ENCODE measurements at regions not wholly inside any gene's neighbourhood (a gene's known extent, or its start where the extent isn't known, plus 50 kb on each side); places are given as distances from the start of the nearest gene placed in this dataset.
"Not testable (repeated sequence)": the region's sequence is repeated elsewhere in the genome, so short reads cannot be mapped to it uniquely, and the experiment has no call there.

DNA sequence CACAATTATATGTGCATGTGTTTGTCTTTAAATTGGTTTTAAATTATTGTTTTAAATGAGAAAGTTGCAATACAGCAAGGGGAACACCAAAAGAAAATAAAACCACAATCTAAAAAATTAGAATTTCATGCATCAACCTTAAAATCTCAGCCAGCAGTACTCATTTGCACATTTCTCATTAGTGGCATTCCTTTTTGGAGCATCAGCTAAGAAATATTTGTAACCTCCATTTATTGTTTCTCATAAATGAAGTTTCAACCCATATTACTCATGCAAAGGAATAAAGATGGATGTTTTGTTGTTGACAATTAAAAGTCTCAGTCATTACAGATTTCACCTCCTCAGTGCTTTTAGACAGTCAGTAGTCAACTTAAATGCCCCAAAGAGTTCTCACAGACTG lies 160.1 kb downstream of the TBX15 start:
- DNase-seq = no peak

DNA sequence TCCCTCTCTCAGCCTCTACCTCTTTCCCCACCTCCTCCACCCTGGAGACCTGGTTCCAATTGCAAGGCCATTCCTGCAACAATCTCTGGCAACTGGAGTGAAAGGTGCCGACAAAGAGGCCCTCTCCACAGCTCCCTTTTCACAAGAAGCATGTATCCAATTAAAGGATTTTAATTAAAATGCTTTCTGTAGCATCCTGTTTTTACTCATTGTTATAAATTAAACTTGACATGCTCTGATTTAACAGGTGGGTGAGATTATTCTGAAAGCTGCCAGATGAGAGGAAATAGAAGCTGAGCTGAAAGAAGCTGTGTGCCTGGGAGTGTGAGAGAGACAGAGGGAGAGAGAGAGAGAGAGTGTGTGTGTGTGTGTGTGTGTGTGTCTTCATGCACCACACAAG lies 160.5 kb downstream of the TBX15 start:
- no peak for DNase-seq

GRCh38 chr1:118827207-118827606 lies 160.9 kb downstream of the TBX15 start:
- DNase-seq = no peak

DNA sequence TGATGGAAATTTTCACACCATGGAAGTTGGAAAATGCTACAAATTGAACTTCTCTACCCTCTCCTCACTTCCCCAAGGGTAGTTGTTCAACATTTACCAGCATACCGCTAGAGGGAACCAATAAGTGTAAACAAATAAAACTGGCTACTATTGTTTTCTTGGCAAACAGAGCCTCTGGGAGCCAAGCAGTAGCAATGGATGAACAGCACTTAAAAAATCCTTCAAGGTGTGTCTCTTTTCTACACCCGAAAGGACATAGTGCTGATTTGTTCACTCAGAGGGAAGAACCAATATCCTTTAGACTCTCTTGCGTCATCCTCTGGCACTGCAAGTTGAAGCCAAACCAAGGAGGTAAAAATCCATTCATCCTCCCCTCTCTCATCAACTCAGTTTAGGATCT lies 161.5 kb downstream of the TBX15 start:
- DNase-seq = no peak

DNA sequence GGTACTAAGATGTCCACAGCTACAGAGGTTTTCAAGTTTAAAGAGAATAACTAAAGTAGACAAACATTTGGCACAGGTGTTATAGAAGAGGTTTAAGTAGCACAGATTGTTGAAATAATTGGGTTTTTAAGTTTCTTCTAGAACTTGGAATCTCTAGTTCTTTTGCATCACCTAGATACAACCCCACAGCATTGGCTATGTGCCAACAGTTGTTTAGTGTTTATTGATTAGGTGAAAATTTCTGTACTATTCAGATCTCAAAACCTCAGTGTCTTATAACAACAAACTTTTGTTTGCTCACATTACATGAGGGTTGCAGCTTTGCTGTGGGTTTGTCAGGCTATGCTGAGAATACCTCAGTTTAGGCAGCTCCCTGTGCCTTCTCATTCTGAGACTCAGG lies 162.5 kb downstream of the TBX15 start:
- no peak for DNase-seq

DNA sequence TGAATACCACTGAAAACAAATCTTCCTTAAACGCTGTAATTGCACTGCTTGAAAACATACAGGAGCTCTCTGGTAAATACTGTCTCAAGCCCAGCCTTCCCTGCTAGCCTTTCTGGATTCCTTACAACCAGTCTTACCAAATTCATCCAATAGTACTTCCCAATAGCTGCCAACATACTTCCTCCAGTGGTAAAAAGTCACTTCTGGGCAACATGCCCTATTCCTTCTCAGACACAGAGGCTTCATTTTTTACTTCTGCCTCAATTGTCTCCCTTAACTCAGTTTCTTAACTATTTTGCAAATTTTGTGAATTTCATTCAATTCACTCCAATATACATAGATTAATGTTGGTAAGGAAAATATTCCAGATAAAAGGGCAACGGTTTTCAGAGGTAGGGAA lies 166.3 kb downstream of the TBX15 start:
- DNase-seq = peak; percentile 9

GRCh38 chr1:118820864-118821263 lies 167.3 kb downstream of the TBX15 start:
- no peak for DNase-seq

DNA sequence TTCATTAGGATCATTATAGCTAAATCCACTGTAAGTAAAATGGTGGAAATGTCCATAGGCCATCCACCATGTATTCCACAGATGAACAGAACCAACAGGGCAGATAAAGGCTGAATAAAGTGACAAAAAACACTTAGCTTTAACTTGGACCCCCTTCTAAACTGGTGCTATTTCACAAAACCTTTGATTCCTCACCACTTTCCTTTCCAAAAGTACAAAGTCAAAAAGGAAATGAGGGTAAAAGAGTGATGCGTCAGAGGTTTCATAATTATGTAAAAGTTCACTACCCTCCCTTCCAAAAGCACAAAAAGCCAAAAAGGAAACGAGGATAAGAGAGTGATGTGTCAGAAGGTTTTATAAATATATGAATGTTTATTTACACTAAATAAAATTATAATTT lies 172.2 kb downstream of the TBX15 start:
- DNase-seq = no peak

- no peak for DNase-seq
These were observed 175.6 kb downstream of the TBX15 start for GRCh38 chr1:118812555-118812954.

GRCh38 chr1:118811156-118811555 lies 177.0 kb downstream of the TBX15 start:
- no peak for DNase-seq

DNA sequence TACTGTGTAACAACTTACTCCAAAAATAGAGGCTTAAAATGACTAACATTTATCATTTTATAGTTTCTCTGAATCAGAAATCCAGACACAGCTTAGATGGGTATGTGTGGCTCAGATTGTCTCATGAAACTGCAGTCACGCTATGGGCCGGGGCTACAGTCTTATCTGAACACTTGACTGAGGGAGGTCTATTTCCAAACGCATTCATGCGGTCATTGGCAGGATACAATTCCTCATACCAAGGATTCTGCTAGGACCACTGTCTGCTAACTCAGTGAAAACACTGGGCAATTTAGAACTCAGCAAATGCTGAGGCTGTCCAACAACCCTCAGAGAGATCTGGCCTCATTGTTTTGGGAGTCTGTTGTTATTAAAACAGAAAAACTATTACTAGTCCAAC lies 178.6 kb downstream of the TBX15 start:
- no peak for DNase-seq

GRCh38 chr1:118803128-118803527 lies 185.0 kb downstream of the TBX15 start:
- not testable (repeated sequence) for DNase-seq

DNA sequence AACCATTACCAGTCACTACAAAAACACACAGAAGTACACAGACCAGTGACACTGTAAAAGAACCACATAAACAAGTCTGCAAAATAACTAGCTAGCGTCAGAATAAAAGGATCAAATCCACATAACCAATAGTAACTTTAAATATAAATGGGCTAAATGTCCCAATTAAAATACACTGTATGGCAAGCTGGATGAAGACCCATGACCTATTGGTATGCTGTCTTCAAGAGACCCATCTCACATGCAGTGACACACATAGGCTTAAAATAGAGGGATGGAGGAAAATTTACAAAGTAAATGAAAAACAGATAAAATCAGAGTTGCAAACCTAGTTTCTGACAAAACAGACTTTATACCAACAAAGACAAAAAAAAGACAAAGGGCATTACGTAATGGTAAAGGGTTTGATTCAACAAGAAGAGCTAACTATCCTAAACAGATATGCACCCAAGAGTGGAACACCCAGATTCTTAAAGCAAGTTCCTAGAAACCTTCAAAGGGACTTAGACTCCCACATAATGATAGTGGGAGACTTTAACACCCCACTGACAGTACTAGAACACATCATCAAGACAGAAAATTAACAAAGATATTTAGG lies 196.9 kb downstream of the TBX15 start:
- DNase-seq = no peak

DNA sequence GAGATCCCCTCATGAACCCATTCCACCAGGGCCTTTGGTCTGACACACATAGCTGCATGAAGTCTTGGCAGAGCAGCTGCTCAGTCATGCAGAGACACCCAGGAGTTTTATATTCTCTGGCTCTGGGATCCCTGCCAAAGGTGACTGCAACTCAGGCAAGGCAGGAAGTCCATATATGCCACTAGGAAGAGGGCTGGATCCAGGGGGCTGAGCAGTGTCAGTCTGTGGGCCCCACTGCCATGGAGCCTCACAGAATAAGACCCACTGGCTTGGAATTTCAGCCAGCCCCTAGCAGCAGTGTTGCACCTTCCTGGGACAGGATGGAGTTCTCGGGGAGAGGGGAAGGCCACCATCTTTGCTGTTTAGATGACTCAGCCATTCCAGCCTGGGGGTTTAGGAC lies 199.7 kb downstream of the TBX15 start:
- peak; percentile 82 for DNase-seq

GRCh38 chr1:118786454-118787155 lies 201.5 kb downstream of the TBX15 start:
- no peak for DNase-seq

GRCh38 chr1:118785246-118785645 lies 202.9 kb downstream of the TBX15 start:
- DNase-seq = peak; percentile 42

DNA sequence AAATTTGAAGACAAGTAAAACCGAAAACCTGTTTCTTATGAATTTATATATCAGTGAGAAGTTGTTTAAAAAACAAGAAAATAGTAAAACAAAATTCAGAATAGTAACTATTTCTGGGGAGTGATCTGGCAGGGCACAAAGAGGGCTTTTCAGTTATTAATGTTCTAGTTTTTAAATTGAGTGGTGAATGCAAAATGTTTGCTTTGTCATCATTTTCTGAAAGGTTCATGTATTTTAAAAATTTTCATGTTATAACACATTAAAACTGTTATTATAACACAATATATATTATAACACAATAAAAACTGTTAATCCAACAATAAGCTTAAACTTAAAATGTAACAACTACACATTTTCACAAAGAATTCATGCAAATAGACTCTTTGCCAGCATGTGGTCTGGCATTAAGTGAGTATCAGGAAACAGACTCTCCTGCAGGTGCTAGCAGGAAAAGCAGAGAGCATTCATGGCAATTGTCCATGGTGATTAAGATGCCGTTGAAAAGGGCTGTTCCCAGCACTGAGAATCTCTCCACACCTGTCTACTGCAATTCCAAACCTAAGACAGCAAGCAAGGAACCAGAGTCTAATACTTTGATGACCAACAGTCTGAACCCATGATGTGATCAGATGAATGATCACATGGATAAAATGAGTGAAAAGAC lies 204.9 kb downstream of the TBX15 start:
- DNase-seq = no peak

- DNase-seq = peak; percentile 26
These were observed 214.5 kb downstream of the TBX15 start for GRCh38 chr1:118773656-118774055.

DNA sequence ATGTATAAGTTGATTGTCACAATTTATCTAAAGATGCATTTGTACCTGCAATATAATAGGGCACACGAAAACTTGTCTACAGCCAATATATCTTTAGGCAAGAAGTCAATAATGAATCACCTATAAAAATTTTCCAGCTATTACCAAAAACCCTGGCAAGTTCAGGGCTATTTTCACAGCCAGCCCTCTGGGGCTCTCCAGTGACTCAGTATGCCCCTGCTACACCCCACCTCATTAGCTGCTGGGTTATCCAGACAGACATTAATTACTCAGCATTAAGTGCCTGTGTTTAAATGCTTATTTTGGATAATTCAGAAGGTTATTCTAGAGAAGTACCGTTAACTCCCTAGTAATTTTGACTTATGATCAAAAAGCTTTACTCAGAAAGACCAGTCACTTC lies 220.2 kb downstream of the TBX15 start:
- DNase-seq = no peak

DNA sequence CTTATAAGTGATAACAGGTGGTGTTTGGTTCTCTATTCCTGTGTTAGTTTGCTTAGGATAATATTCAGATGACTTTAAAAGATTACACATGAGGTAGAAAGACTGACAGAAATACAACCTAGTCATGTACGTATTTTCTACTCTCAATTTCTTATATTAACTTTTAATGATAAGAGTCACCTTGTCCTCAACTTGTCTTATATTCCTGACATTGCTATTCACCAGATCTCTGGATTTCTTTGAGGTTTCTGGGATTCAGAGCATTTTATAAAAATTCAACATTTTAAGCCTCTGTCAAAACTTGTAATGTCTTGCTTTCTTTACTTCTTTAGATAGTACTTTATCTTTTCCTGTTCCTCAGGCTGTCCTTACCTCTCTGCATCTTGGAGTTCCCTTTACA lies 234.2 kb downstream of the TBX15 start:
- DNase-seq = no peak

GRCh38 chr1:118751166-118751565 lies 237.0 kb downstream of the TBX15 start:
- DNase-seq = peak; percentile 1

GRCh38 chr1:118744420-118744819 lies 243.7 kb downstream of the TBX15 start:
- DNase-seq = no peak

- peak; percentile 9 for DNase-seq
These were observed 248.6 kb downstream of the TBX15 start for GRCh38 chr1:118739501-118739900.

DNA sequence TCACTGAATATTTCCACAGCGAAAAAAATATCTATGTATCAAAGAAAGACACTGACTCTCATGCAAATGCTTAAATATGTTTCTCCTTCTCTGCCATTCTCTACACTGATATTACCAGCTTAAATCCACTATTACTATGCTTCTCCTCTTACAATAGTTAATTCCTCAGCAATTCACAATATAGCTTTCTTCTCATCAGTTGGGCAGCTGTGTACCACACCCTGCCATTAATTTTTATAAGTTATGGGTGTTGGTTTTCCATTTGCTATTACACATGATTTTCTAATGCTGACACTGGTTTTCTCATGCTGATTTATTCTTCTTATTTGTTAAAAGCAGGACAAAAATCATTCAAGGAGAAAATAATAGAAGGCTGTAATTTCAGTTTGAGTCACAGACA lies 251.8 kb downstream of the TBX15 start:
- no peak for DNase-seq
